ENCODE measurements at regions not wholly inside any gene's neighbourhood (a gene's known extent, or its start where the extent isn't known, plus 50 kb on each side); places are given as distances from the start of the nearest gene placed in this dataset.

- in situ Hi-C loops (cut with HindIII; ENCODE audit: low sequenced_read_pairs) = no loop called here
- no peak for DNase-seq (ENCODE audit: low spot score)
These were observed 721.1 kb downstream of the EFNB2 start for GRCh38 chr13:105814219-105814901.

GRCh38 chr13:105806628-105806920 lies 728.9 kb downstream of the EFNB2 start:
- in situ Hi-C loops (cut with HindIII; ENCODE audit: low sequenced_read_pairs) = no loop called here
- DNase-seq (ENCODE audit: low spot score) = no peak

- no peak for DNase-seq (ENCODE audit: low spot score)
- in situ Hi-C loops (cut with HindIII; ENCODE audit: low sequenced_read_pairs) = no loop called here
These were observed 729.4 kb downstream of the EFNB2 start for GRCh38 chr13:105805892-105806627.

GRCh38 chr13:105804561-105805190 lies 730.8 kb downstream of the EFNB2 start:
- DNase-seq (ENCODE audit: low spot score) = no peak
- in situ Hi-C loops (cut with HindIII; ENCODE audit: low sequenced_read_pairs) = no loop called here

- in situ Hi-C loops (cut with HindIII; ENCODE audit: low sequenced_read_pairs) = no loop called here
- DNase-seq (ENCODE audit: low spot score) = no peak
These were observed 736.3 kb downstream of the EFNB2 start for GRCh38 chr13:105799155-105799554.

- in situ Hi-C loops (cut with HindIII; ENCODE audit: low sequenced_read_pairs) = no loop called here
- DNase-seq (ENCODE audit: low spot score) = peak; percentile 62
These were observed 736.9 kb downstream of the EFNB2 start for GRCh38 chr13:105798541-105798940.

GRCh38 chr13:105796081-105796480 lies 739.4 kb downstream of the EFNB2 start:
- no peak for DNase-seq (ENCODE audit: low spot score)
- in situ Hi-C loops (cut with HindIII; ENCODE audit: low sequenced_read_pairs) = no loop called here

- DNase-seq (ENCODE audit: low spot score) = no peak
- in situ Hi-C loops (cut with HindIII; ENCODE audit: low sequenced_read_pairs) = no loop called here
These were observed 744.5 kb downstream of the EFNB2 start for GRCh38 chr13:105790923-105791322.

- DNase-seq (ENCODE audit: low spot score) = no peak
- in situ Hi-C loops (cut with HindIII; ENCODE audit: low sequenced_read_pairs) = no loop called here
These were observed 746.9 kb downstream of the EFNB2 start for GRCh38 chr13:105788530-105788929.

- in situ Hi-C loops (cut with HindIII; ENCODE audit: low sequenced_read_pairs) = no loop called here
- DNase-seq (ENCODE audit: low spot score) = no peak
These were observed 747.8 kb downstream of the EFNB2 start for GRCh38 chr13:105787632-105788031.

- no peak for DNase-seq (ENCODE audit: low spot score)
- in situ Hi-C loops (cut with HindIII; ENCODE audit: low sequenced_read_pairs) = no loop called here
These were observed 750.0 kb downstream of the EFNB2 start for GRCh38 chr13:105785436-105785835.

GRCh38 chr13:105783261-105783660 lies 752.2 kb downstream of the EFNB2 start:
- in situ Hi-C loops (cut with HindIII; ENCODE audit: low sequenced_read_pairs) = no loop called here
- no peak for DNase-seq (ENCODE audit: low spot score)

- in situ Hi-C loops (cut with HindIII; ENCODE audit: low sequenced_read_pairs) = no loop called here
- no peak for DNase-seq (ENCODE audit: low spot score)
These were observed 757.3 kb downstream of the EFNB2 start for GRCh38 chr13:105778196-105778595.

- in situ Hi-C loops (cut with HindIII; ENCODE audit: low sequenced_read_pairs) = no loop called here
- DNase-seq (ENCODE audit: low spot score) = no peak
These were observed 760.6 kb downstream of the EFNB2 start for GRCh38 chr13:105774739-105775460.

- no peak for DNase-seq (ENCODE audit: low spot score)
- in situ Hi-C loops (cut with HindIII; ENCODE audit: low sequenced_read_pairs) = no loop called here
These were observed 761.5 kb downstream of the EFNB2 start for GRCh38 chr13:105773863-105774538.

- DNase-seq (ENCODE audit: low spot score) = no peak
- in situ Hi-C loops (cut with HindIII; ENCODE audit: low sequenced_read_pairs) = no loop called here
These were observed 762.2 kb downstream of the EFNB2 start for GRCh38 chr13:105773241-105773640.

- in situ Hi-C loops (cut with HindIII; ENCODE audit: low sequenced_read_pairs) = no loop called here
- no peak for DNase-seq (ENCODE audit: low spot score)
These were observed 771.0 kb downstream of the EFNB2 start for GRCh38 chr13:105764486-105764885.

- in situ Hi-C loops (cut with HindIII; ENCODE audit: low sequenced_read_pairs) = no loop called here
These were observed 771.6 kb downstream of the EFNB2 start for GRCh38 chr13:105763851-105764250.

GRCh38 chr13:105762096-105762495 lies 773.4 kb downstream of the EFNB2 start:
- in situ Hi-C loops (cut with HindIII; ENCODE audit: low sequenced_read_pairs) = no loop called here
- DNase-seq (ENCODE audit: low spot score) = peak; percentile 4

More at GRCh38 chr13:105763851-105764250, 771.6 kb downstream of the EFNB2 start:
- no peak for DNase-seq (ENCODE audit: low spot score)
